GM12872 (cell line): ENCODE measurements at regions not wholly inside any gene's neighbourhood (a gene's known extent, or its start where the extent isn't known, plus 50 kb on each side); places are given as distances from the start of the nearest gene placed in this dataset.

Source experiments
- CTCF ChIP-seq: IDR thresholded peaks from 3 replicates; pipeline ENCODE4 v1.5.1; 2011; ENCODE audit warnings: low read depth, mild to moderate bottlenecking, low read length, moderate library complexity; ENCODE audit not compliant: insufficient read depth

GRCh38 chr1:200342511-200343311, 67.1 kb downstream of the ZNF281 start:
- no peak for TF ChIP-seq CTCF

- no peak for TF ChIP-seq CTCF
Observed at GRCh38 chr1:200338451-200338850, 71.4 kb downstream of the ZNF281 start.

- no peak for TF ChIP-seq CTCF
Observed at GRCh38 chr1:200337831-200338230, 72.0 kb downstream of the ZNF281 start.

- TF ChIP-seq CTCF: no peak
Observed at GRCh38 chr1:200337410-200337809, 72.4 kb downstream of the ZNF281 start.

GRCh38 chr1:200336901-200337391, 72.9 kb downstream of the ZNF281 start:
- TF ChIP-seq CTCF: no peak

- TF ChIP-seq CTCF: no peak
Observed at GRCh38 chr1:200336101-200336845, 73.6 kb downstream of the ZNF281 start.

GRCh38 chr1:200334661-200335256, 75.1 kb downstream of the ZNF281 start:
- no peak for TF ChIP-seq CTCF
